SH-SY5Y (cell line): ENCODE measurements at regions not wholly inside any gene's neighbourhood (a gene's known extent, or its start where the extent isn't known, plus 50 kb on each side); places are given as distances from the start of the nearest gene placed in this dataset.

Experiments used
- GATA2 ChIP-seq: IDR thresholded peaks from 2 replicates; pipeline ENCODE4 v1.6.1; 2011; ENCODE audit warnings: mild to moderate bottlenecking, low read depth, low read length
- GATA3 ChIP-seq: IDR thresholded peaks from 2 replicates; pipeline ENCODE4 v1.6.1; 2011; ENCODE audit warnings: low read depth, mild to moderate bottlenecking, low read length, moderate library complexity

- TF ChIP-seq GATA2 (no peak), GATA3 (no peak)
Observed at GRCh38 chr1:66438501-66438900, 95.5 kb upstream of the SGIP1 start.
